Chondrocyte (in vitro differentiated cells): ENCODE measurements at regions not wholly inside any gene's neighbourhood (a gene's known extent, or its start where the extent isn't known, plus 50 kb on each side); places are given as distances from the start of the nearest gene placed in this dataset.

Experiments used
- DNase-seq: peaks from one replicate; pipeline ENCODE4 v3.0.0; 2021; ENCODE audit warnings: mixed read lengths, low spot score
- H3K27ac Mint-ChIP-seq: one replicate; pipeline ENCODE4 v1.8.0; 2021; ENCODE audit warnings: mild to moderate bottlenecking, moderate library complexity, mixed read lengths; ENCODE audit not compliant: unreplicated experiment
- H3K27me3 Mint-ChIP-seq: 2 replicates; pipeline ENCODE4 v1.8.0; 2021; ENCODE audit warnings: low read depth, mixed read lengths
- H3K36me3 Mint-ChIP-seq: 2 replicates; pipeline ENCODE4 v1.8.0; 2021; ENCODE audit warnings: low read depth, mixed read lengths
- H3K4me1 Mint-ChIP-seq: 2 replicates; pipeline ENCODE4 v1.8.0; 2021; ENCODE audit warnings: low read depth, mild to moderate bottlenecking, mixed read lengths
- H3K4me3 Mint-ChIP-seq: one replicate; pipeline ENCODE4 v1.8.0; 2021; ENCODE audit warnings: mild to moderate bottlenecking, moderate library complexity, mixed read lengths; ENCODE audit not compliant: unreplicated experiment
- H3K9me3 Mint-ChIP-seq: 2 replicates; pipeline ENCODE4 v1.8.0; 2021; ENCODE audit warnings: low read depth, mixed read lengths
- TF ChIP-seq, protein P1 (sequence below): fragments of 200-600 bp; sonication (generic); IDR thresholded peaks from 2 replicates; pipeline ENCODE4 v1.5.0; 2021; ENCODE audit warnings: antibody characterized with exemption, mild to moderate bottlenecking, moderate library complexity

DNA sequence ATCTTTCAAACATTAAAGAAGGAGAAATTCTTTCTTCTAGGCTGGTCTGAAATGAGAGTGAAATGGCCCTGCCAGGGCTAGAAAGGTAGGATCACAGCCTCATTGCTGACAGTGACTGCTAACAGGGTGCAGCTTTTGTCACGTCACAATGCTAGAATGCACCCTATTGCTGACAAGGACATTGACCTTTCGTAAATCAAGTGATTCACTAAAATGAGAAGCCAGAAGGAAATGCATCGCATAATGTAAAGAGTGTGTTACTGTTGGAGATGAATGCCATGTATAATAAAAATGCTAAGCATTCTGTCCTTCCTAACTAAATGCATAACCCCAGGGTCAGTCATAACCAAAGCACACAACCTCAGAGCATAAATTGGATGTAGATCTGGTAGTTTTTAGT is 732.9 kb downstream of the TDRD15 start:
- Mint-ChIP-seq H3K9me3 (no peaks in the 10 kb centered on the region), H3K27ac (no peak overlapping the region), H3K4me1 (no peaks in the 10 kb centered on the region), H3K4me3 (no peak overlapping the region), H3K27me3 (no peaks in the 10 kb centered on the region), H3K36me3 (no peaks in the 10 kb centered on the region)
- TF ChIP-seq, protein P1, sequence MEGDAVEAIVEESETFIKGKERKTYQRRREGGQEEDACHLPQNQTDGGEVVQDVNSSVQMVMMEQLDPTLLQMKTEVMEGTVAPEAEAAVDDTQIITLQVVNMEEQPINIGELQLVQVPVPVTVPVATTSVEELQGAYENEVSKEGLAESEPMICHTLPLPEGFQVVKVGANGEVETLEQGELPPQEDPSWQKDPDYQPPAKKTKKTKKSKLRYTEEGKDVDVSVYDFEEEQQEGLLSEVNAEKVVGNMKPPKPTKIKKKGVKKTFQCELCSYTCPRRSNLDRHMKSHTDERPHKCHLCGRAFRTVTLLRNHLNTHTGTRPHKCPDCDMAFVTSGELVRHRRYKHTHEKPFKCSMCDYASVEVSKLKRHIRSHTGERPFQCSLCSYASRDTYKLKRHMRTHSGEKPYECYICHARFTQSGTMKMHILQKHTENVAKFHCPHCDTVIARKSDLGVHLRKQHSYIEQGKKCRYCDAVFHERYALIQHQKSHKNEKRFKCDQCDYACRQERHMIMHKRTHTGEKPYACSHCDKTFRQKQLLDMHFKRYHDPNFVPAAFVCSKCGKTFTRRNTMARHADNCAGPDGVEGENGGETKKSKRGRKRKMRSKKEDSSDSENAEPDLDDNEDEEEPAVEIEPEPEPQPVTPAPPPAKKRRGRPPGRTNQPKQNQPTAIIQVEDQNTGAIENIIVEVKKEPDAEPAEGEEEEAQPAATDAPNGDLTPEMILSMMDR: no peak
- DNase-seq: no peak

DNA sequence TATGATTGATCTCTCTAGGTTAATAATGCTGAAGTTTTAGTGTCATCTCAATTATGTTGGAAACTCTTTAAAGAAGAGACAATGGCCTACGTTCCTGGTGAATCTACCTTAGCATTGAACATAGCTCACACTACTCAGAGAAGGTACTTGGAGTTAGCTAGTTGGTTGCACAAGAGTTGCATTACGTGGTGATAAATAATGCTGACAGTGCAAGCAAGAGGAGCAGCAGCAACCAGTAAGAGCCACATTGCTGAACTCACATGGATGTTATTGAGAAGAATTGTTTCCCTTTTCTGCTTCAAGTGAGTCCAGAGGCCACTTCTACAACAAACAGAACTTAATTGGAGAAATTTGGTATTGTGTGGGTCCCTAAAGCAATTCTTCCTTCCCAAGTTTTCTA is 737.1 kb downstream of the TDRD15 start:
- no peak overlapping the region for H3K4me3 Mint-ChIP-seq
- H3K27me3 Mint-ChIP-seq: peaks cover 2% of the 10 kb centered on the region
- TF ChIP-seq, protein P1: no peak
- H3K4me1 Mint-ChIP-seq: no peaks in the 10 kb centered on the region
- H3K27ac Mint-ChIP-seq: no peak overlapping the region
- no peaks in the 10 kb centered on the region for H3K9me3 Mint-ChIP-seq
- no peaks in the 10 kb centered on the region for H3K36me3 Mint-ChIP-seq
- no peak for DNase-seq

DNA sequence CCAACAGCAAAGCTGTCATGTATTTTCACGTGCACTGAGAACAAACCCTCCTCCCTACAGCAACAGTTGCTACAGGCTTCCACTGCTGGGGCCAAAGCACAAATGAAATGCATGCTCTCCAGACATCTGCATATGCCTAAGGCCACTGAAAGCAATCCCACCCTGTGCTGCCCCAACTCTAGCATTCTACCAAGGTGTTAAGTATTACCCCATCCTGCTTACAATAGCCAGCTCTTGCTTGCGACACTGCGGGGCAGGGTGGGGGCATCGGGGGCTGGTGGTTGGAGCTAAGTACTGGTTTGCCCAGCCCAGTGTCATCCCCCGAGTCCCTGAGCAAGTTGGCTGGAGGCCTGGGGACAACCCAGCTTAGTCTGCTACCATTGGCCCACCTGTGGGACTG is 742.5 kb downstream of the TDRD15 start:
- H3K27ac Mint-ChIP-seq: no peak overlapping the region
- no peaks in the 10 kb centered on the region for H3K9me3 Mint-ChIP-seq
- DNase-seq: no peak
- H3K27me3 Mint-ChIP-seq: peaks cover 2% of the 10 kb centered on the region
- H3K4me3 Mint-ChIP-seq: no peak overlapping the region
- no peaks in the 10 kb centered on the region for H3K4me1 Mint-ChIP-seq
- no peaks in the 10 kb centered on the region for H3K36me3 Mint-ChIP-seq
- TF ChIP-seq, protein P1: no peak

DNA sequence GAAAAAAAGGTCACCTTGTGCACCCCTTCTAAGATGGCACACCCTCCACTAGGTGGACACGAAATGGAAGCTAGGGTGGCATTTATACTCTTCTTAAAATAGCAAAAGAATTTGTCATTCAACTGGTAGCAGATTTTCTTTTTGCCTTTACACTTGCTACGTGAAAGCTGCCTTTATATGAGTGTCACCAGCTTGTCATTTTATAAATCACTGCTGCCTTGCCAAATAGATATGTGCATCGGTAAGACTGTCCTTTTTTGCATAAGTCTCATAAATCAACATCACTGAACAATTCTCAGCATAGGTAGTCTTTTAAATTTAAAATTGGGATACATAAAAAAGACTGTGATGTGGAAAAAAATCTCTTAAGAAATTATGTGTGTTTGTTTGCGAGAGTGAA is 764.1 kb downstream of the TDRD15 start:
- peaks cover 2% of the 10 kb centered on the region for H3K27me3 Mint-ChIP-seq
- H3K36me3 Mint-ChIP-seq: no peaks in the 10 kb centered on the region
- no peak overlapping the region for H3K27ac Mint-ChIP-seq
- no peak for DNase-seq
- no peaks in the 10 kb centered on the region for H3K9me3 Mint-ChIP-seq
- H3K4me1 Mint-ChIP-seq: no peaks in the 10 kb centered on the region
- no peak overlapping the region for H3K4me3 Mint-ChIP-seq
- TF ChIP-seq, protein P1: no peak

DNA sequence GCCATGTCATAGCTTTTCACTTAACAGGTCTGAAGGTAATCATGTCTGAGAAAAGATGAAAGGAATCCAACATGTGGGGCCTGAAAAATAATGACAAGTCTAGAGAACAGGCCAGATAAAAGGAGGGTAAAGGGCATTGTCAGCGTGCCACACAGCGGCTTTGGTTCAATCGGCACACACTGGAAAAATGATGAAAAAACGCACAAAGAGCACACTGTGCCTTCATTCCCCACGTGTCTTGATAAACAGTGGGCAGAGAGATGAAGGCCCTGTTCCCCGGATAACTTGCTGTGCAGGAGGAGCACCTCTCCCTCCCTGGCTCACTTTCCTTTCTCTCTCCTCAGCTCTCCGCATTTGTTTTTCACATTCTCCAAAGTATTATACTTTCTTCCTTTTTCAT is 766.3 kb downstream of the TDRD15 start:
- Mint-ChIP-seq H3K36me3 (no peaks in the 10 kb centered on the region), H3K27me3 (no peaks in the 10 kb centered on the region), H3K27ac (no peak overlapping the region), H3K4me3 (no peak overlapping the region), H3K9me3 (no peaks in the 10 kb centered on the region), H3K4me1 (no peaks in the 10 kb centered on the region)
- DNase-seq: no peak
- TF ChIP-seq, protein P1: no peak
